Small intestine (tissue), 7 donors: ENCODE measurements at regions not wholly inside any gene's neighbourhood (a gene's known extent, or its start where the extent isn't known, plus 50 kb on each side); places are given as distances from the start of the nearest gene placed in this dataset.

ENCODE experiments used
- DNase-seq, 2 donors: peaks; one replicate each; pipeline versions ENCODE4 v3.0.0 to v3.0.0-alpha.2; 2013
- FAIRE-seq: peaks from 2 replicates; lab custom pipeline; 2012; peaks lifted over from hg19 to GRCh38; lab: Jason Lieb, UNC
- H3K27ac ChIP-seq, 3 donors: one replicate each; pipeline ENCODE4 v1.5.1; 2013; ENCODE audit warnings: low read length in 2 of 3, mild to moderate bottlenecking in 2 of 3, control low read depth in 1 of 3, inconsistent platforms in 1 of 3, low read depth in 1 of 3, moderate library complexity in 1 of 3
- H3K27me3 ChIP-seq, 3 donors: one replicate each; pipeline ENCODE4 v1.6.1; 2013; ENCODE audit warnings: low read length in 3 of 3, inconsistent platforms in 1 of 3; ENCODE audit not compliant: control insufficient read depth in 3 of 3, insufficient read depth in 3 of 3
- H3K36me3 ChIP-seq, 3 donors: one replicate each; pipeline ENCODE4 v1.6.1; 2013; ENCODE audit warnings: low read length in 3 of 3, inconsistent platforms in 1 of 3, low read depth in 1 of 3, mild to moderate bottlenecking in 1 of 3, moderate library complexity in 1 of 3; ENCODE audit not compliant: control insufficient read depth in 3 of 3, insufficient read depth in 2 of 3
- H3K4me1 ChIP-seq, 3 donors: one replicate each; pipeline ENCODE4 v1.6.1; 2013; ENCODE audit warnings: low read length in 2 of 3, inconsistent platforms in 1 of 3, low read depth in 1 of 3, mild to moderate bottlenecking in 1 of 3, moderate library complexity in 1 of 3; ENCODE audit not compliant: control insufficient read depth in 3 of 3, insufficient read depth in 2 of 3
- H3K4me3 ChIP-seq, 3 donors: one replicate each; pipeline ENCODE4 v1.5.1; 2013; ENCODE audit warnings: low read length in 3 of 3, control low read depth in 1 of 3, inconsistent platforms in 1 of 3, low read depth in 1 of 3, mild to moderate bottlenecking in 1 of 3, moderate library complexity in 1 of 3
- H3K9me3 ChIP-seq, 2 donors: one replicate each; pipeline ENCODE4 v1.6.1; 2013; ENCODE audit warnings: low read depth in 1 of 2, low read length in 1 of 2; ENCODE audit not compliant: control insufficient read depth in 2 of 2, insufficient read depth in 1 of 2
- WGBS, 3 donors: extraction: QIAGEN DNeasy Blood & Tissue Kit; methylation state at CpG; one replicate each; pipeline ENCODE4 v1.1.7; 2013; 5-methylcytosine and 5-hydroxymethylcytosine counted together
- donor health status: healthy with polysubstance abuse.
- donor health status: control.
- donor health status: control.
- donor health status: Bipolar disorder and iron deficiency.
- donor health status: healthy.

DNA sequence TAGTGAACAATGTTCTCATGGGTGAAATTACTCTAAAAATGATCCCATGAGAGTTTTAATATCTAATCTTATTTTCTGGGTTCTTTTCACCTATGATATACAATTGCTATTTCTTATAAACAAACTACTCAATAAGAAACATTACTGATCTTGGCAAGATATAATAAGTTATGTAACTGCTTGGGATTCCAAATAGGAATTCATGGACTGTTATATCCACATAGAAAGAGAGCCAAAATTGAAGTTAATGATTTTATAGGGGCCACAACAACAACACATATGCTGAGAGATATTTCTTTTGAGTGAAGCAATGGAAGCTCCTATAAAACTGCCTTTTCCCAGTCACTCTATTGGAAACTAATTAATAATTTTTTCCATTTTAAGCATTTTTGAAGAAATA, 90.4 kb upstream of the TLL1 start:
- FAIRE-seq = no peak
- H3K27me3 ChIP-seq = no peaks in the 10 kb centered on the region
- no peak for DNase-seq
- H3K9me3 ChIP-seq = no peaks in the 10 kb centered on the region
- H3K4me1 ChIP-seq = peaks cover 0 to 3% (median 2%) of the 10 kb centered on the region in 3 donors
- H3K27ac ChIP-seq = no peak overlapping the region
- H3K36me3 ChIP-seq = no peaks in the 10 kb centered on the region
- no peak overlapping the region for H3K4me3 ChIP-seq

DNA sequence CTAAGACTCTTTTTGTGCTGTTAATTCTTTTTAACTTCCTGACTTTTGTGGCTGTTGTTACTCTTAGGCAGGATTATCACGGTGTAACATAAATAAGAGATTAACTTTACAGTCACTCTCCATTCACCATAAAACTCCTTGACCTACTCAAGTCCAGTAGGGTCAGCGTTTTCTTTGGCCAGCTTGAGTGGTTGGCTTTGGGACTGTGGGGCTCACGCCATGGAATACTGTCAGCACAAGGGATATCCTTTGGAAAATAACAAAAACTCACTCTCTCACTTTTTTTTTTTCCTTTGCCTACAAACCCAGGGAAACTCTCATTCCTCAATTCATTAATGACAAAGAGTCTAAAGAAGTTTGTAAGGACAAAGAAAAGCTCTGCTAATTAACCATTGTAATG, 89.4 kb upstream of the TLL1 start:
- no peaks in the 10 kb centered on the region for H3K9me3 ChIP-seq
- no peak overlapping the region for H3K4me3 ChIP-seq
- H3K36me3 ChIP-seq = no peaks in the 10 kb centered on the region
- DNase-seq (no peak), FAIRE-seq (no peak)
- WGBS, 3 donors = 53 to 61% (median 60%) methylated on average over 3 of the region's 3 CpGs
- no peak overlapping the region for H3K27ac ChIP-seq
- H3K4me1 ChIP-seq = peaks cover 0 to 3% (median 2%) of the 10 kb centered on the region in 3 donors
- no peaks in the 10 kb centered on the region for H3K27me3 ChIP-seq

DNA sequence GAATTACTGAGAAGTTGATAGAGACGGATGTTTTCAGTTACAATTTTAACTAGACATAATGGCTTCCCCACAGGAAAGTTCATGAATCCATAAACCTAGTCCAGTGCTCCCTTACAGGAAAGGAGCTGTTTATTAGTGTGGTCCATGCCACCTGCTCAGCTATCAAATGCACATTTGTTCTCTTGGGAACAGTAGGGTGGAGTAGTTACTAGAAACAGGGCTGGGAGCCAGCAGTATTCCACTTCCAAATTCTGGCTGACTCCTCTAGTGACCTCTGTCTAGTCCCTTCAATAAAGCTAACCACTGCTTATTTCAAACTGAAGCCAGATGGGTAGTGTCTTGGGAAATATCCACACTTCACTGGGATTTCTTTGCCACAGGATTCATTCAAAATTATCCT, 88.4 kb upstream of the TLL1 start:
- FAIRE-seq (no peak), DNase-seq (peak in 1 of 2 donors; percentile 23)
- Histone ChIP-seq H3K4me3 (no peak overlapping the region), H3K27ac (no peak overlapping the region), H3K27me3 (no peaks in the 10 kb centered on the region), H3K36me3 (no peaks in the 10 kb centered on the region), H3K4me1 (peaks cover 0 to 3% (median 2%) of the 10 kb centered on the region in 3 donors), H3K9me3 (no peaks in the 10 kb centered on the region)
- WGBS, 3 donors = 0 to 40% (median 29%) methylated on average over 1 of the region's 1 CpG

DNA sequence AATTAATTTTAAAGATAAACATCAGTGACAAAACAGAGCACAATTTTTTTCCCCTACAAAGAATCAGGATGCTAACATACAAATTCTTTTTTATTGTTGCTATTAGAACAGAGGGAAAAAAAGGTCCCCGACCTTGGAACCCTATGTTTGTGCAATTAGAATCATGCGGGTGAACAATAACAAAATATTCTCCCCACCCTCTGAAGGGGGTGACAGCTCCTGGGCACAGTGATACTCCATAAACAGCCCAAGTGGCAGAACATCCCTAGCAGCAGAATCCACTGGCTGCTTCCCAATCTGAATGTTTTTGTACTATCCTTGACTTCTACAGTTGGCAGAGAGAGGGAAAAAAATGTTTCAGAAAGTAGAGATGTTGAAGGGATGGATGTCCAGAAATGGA, 87.7 kb upstream of the TLL1 start:
- H3K27me3 ChIP-seq = no peaks in the 10 kb centered on the region
- H3K9me3 ChIP-seq = no peaks in the 10 kb centered on the region
- no peak overlapping the region for H3K27ac ChIP-seq
- 28 to 54% (median 44%) methylated on average over 2 of the region's 2 CpGs for WGBS, 3 donors
- peaks cover 0 to 3% (median 2%) of the 10 kb centered on the region in 3 donors for H3K4me1 ChIP-seq
- no peak for DNase-seq
- H3K36me3 ChIP-seq = no peaks in the 10 kb centered on the region
- no peak overlapping the region for H3K4me3 ChIP-seq
- no peak for FAIRE-seq

DNA sequence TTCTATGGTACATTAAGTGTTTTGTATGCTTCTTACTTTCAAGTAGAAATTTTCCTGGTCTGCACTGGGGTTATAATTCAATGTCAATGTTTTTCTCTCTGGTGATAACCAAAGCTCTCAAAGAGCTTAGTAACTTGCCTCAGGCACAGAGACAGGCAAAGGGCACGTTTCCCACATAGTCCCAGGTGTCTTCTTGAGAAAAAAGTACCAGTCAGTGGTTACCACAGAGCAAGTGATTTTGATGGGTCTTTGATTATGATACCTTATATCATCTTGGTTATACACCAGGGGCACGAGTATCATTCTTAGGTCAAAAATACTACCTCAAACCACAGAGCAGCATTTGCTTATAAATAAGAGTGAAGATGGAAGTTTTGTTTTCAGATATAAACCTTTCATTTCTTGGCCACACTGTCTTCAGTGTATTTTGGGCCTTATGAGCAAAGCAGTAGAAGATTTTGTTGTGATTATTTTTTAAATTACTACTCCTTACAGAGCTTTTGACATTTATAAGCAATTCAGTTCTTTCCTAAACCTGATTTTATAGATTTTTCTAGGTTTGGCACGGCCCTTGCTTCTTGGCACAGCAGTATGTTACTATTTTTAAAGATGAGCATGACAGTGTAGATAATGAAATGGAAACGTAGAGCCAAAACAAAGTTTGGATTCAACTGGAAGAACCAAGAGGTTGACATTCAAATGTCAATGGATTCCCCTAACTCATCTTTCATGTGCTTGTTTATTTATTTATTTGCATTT, 85.3 kb upstream of the TLL1 start:
- 59 to 77% (median 63%) methylated on average over 4 of the region's 4 CpGs for WGBS, 3 donors

DNA sequence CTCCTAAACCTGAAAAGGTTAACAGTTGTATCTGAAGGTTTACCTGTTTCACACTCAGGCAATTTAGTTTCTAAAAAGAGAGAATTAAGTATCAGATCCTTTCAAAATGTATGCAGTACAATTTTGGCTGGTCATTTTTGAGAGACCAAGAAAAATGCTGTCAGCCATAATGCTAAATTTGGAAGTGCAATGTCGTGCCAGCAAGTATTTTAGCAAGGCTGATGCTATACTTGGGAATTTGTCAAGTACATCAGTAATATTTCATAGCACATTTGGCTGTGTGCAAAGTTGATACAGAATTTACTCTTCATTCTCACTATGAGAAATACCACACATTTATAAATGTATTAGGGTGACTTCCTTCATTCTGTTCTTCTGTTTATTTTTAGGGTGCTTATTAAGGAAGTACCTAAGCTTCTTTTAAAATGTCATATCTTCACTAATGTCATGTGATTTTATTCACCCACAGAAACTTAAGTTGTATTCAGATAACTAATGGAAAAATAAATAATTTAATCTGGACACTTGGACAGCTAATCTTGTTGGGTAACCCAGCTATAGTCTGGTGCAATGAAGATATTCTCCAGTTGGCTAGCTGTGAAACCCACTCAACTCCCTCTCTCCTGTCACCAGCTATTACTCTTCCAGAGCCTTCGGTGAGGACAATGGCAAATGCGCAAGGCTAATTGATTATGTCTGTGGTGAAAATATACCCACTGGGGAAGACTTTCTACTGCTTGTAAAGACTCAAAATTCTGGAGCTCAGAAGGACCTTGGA, 84.2 kb upstream of the TLL1 start:
- 75 to 92% (median 83%) methylated on average over 3 of the region's 3 CpGs for WGBS, 3 donors
- no peak for FAIRE-seq

More for the DNA sequence above, 85.3 kb upstream of the TLL1 start:
- H3K4me1 ChIP-seq = peaks cover 0 to 3% (median 0%) of the 10 kb centered on the region in 3 donors
- H3K4me3 ChIP-seq = no peak overlapping the region
- H3K9me3 ChIP-seq = no peaks in the 10 kb centered on the region
- no peak overlapping the region for H3K27ac ChIP-seq
- no peaks in the 10 kb centered on the region for H3K36me3 ChIP-seq
- H3K27me3 ChIP-seq = no peaks in the 10 kb centered on the region
- FAIRE-seq = no peak
- no peak for DNase-seq

DNA sequence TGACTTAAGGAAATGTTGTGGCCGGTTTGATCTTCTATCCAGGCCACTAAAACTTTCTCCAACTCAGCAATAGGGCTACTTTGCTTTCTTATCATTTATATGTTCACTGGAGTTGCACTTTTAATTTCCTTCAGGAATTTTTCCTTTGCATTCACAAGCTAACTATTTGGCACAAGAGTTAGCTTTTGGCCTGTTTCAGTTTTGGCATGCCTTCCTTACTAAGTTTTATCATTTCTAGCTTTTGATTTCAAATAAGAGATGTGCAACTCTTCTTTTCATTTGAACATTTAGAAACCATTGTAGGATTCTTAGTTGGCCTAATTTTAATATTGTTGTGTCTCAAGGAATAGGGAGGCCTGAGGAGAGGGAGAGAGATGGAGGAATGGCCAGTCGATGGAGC, 79.8 kb upstream of the TLL1 start:
- Histone ChIP-seq H3K4me1 (no peaks in the 10 kb centered on the region), H3K9me3 (no peaks in the 10 kb centered on the region), H3K36me3 (no peaks in the 10 kb centered on the region), H3K27me3 (no peaks in the 10 kb centered on the region), H3K4me3 (no peak overlapping the region), H3K27ac (no peak overlapping the region)
- no peak for DNase-seq
- no peak for FAIRE-seq
- WGBS, 3 donors = 79 to 81% (median 80%) methylated on average over 2 of the region's 2 CpGs

More for the DNA sequence above, 84.2 kb upstream of the TLL1 start:
- H3K36me3 ChIP-seq = no peaks in the 10 kb centered on the region
- DNase-seq = no peak
- H3K27me3 ChIP-seq = no peaks in the 10 kb centered on the region
- H3K4me3 ChIP-seq = no peak overlapping the region
- H3K9me3 ChIP-seq = no peaks in the 10 kb centered on the region
- H3K27ac ChIP-seq = no peak overlapping the region
- H3K4me1 ChIP-seq = peaks cover 0 to 3% (median 0%) of the 10 kb centered on the region in 3 donors

DNA sequence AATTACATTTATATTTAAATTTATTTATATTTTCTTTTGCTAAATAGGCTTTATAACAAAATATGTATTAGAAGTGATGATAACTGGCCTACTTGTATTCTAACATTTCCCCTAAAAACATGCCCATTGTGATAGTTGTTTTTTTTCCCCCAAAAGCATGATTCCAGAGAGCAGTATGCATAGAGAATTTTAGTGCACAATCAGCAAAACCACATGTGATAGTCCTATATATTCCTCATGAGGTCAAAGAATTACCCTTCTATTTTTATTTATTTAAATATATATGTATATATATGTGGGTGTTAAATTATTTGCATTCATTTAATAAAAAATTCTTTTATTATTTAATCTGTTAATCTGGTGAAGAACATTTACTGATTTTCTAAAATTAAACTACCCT, 78.2 kb upstream of the TLL1 start:
- Histone ChIP-seq H3K4me3 (no peak overlapping the region), H3K27me3 (no peaks in the 10 kb centered on the region), H3K9me3 (peaks cover 0 to 3% of the 10 kb centered on the region in 2 donors), H3K27ac (no peak overlapping the region), H3K36me3 (no peaks in the 10 kb centered on the region), H3K4me1 (no peaks in the 10 kb centered on the region)
- DNase-seq (no peak), FAIRE-seq (no peak)
